ENCODE measurements at regions not wholly inside any gene's neighbourhood (a gene's known extent, or its start where the extent isn't known, plus 50 kb on each side); places are given as distances from the start of the nearest gene placed in this dataset.

DNA sequence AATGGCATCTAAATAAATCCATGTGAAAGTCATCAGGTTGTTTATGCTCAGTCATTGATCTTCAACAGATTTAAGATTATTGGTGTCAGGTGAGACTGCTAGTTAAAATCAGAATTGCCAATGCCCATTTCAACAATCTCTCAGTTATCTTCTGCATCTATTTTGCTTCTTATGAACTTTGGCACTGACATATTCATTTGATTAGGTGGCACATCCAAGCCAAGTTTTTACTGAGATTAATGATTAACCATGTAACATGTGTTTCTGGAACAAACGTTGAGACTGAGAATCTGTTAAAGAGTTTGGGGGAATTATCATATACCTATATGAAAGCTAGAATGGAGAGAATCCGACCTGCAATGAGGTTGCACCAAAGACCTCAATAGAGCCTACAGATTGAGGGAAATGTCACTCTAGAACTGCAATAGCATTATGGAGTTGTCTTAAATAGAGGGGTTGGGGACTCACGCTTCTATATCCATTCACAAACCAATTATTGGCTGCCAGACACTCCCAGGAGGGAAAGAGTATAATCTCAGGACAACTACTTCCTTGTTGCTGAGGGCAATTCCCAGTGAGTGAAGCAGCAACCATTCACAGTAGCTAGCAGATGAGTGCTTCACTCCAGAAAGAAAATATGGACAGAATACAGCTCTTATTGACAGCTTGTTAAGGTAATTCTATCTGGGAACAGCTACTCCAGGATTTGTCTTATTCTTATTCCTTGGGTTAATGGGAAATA, 891.3 kb downstream of the SQOR start:
- intact Hi-C loops (cut with micrococcal nuclease; ENCODE audit: unreplicated experiment) = no loop called here
- H3K36me3 ChIP-seq (ENCODE audit: control insufficient read depth in 2 of 2, insufficient read depth in 2 of 2, low read length in 1 of 2) = no peaks in the 10 kb centered on the region
- H3K27me3 ChIP-seq (replicated peaks in 1 of 2; ENCODE audit: control insufficient read depth in 2 of 2, insufficient read depth in 2 of 2, low read length in 1 of 2) = no peaks in the 10 kb centered on the region
- CTCF ChIA-PET = no interaction called here
- H3K79me2 ChIP-seq (ENCODE audit: control insufficient read depth, insufficient read depth, low read length) = no peaks in the 10 kb centered on the region
- no peaks in the 10 kb centered on the region for H3K4me1 ChIP-seq (ENCODE audit: control insufficient read depth, insufficient read depth, low read length)
- H3K9me3 ChIP-seq (replicated peaks; ENCODE audit: control insufficient read depth, insufficient read depth, low read length) = no peaks in the 10 kb centered on the region
- H4K20me1 ChIP-seq (ENCODE audit: control insufficient read depth, insufficient read depth) = no peaks in the 10 kb centered on the region
- H2AFZ ChIP-seq (ENCODE audit: control insufficient read depth, low read depth, low read length) = no peak overlapping the region
- POLR2A ChIA-PET = no interaction called here
- 14% methylated on average over 3 of the region's 3 CpGs for WGBS (ENCODE audit: insufficient coverage, insufficient replicate concordance, low lambda C conversion rate, missing lambda C conversion rate)
- TF ChIP-seq, protein P1, sequence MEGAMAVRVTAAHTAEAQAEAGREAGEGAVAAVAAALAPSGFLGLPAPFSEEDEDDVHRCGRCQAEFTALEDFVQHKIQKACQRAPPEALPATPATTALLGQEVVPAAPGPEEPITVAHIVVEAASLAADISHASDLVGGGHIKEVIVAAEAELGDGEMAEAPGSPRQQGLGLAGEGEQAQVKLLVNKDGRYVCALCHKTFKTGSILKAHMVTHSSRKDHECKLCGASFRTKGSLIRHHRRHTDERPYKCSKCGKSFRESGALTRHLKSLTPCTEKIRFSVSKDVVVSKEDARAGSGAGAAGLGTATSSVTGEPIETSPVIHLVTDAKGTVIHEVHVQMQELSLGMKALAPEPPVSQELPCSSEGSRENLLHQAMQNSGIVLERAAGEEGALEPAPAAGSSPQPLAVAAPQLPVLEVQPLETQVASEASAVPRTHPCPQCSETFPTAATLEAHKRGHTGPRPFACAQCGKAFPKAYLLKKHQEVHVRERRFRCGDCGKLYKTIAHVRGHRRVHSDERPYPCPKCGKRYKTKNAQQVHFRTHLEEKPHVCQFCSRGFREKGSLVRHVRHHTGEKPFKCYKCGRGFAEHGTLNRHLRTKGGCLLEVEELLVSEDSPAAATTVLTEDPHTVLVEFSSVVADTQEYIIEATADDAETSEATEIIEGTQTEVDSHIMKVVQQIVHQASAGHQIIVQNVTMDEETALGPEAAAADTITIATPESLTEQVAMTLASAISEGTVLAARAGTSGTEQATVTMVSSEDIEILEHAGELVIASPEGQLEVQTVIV (IDR thresholded peaks at IDR 0.05; ENCODE audit: borderline replicate concordance, partially characterized antibody) = no peak
- no peak overlapping the region for H3K4me2 ChIP-seq (ENCODE audit: control insufficient read depth, insufficient read depth)
- RAD21 ChIA-PET (ENCODE audit: unreplicated experiment) = no interaction called here
- DNase-seq (ENCODE audit: low read depth, low spot score) (no peak), ATAC-seq (no peak), FAIRE-seq (no peak)
- in situ Hi-C loops (cut with MboI) = no loop called here
- H3K4me3 ChIP-seq = no peak overlapping the region
- no TSS peak for BruUV-seq (replicated peaks)
- SMC1A ChIA-PET (ENCODE audit: uncharacterized antibody, unreplicated experiment) = no interaction called here
- no peak overlapping the region for H3K9ac ChIP-seq (ENCODE audit: control insufficient read depth, insufficient read depth, low read length)
- no peak overlapping the region for H3K27ac ChIP-seq (ENCODE audit: control insufficient read depth, insufficient read depth)

DNA sequence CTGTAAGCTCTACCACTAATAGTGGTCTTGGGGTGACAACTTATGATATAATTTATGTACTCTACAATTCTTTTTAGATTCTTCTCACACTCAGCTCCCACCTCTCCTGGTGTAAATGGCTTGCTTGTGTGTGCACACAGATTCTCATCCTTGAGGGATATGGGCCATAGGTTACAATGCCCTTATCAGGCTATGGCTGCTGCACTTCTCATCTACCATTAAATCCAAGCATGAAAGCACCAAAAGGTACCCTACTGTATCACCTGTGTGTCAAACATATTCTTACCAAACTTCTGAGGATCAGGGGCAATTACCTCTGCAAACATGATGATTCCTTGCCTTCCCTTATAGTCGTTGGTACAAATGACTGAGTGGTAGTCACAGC, 891.9 kb downstream of the SQOR start:
- H3K4me3 ChIP-seq = no peak overlapping the region
- DNase-seq (ENCODE audit: low read depth, low spot score) (no peak), FAIRE-seq (no peak), ATAC-seq (no peak)
- no peaks in the 10 kb centered on the region for H3K27me3 ChIP-seq (replicated peaks in 1 of 2; ENCODE audit: control insufficient read depth in 2 of 2, insufficient read depth in 2 of 2, low read length in 1 of 2)
- ChIA-PET POLR2A (no interaction called here), RAD21 (ENCODE audit: unreplicated experiment) (no interaction called here), SMC1A (ENCODE audit: uncharacterized antibody, unreplicated experiment) (no interaction called here), CTCF (no interaction called here)
- H3K9ac ChIP-seq (ENCODE audit: control insufficient read depth, insufficient read depth, low read length) = no peak overlapping the region
- no peak overlapping the region for H3K4me2 ChIP-seq (ENCODE audit: control insufficient read depth, insufficient read depth)
- H3K36me3 ChIP-seq (ENCODE audit: control insufficient read depth in 2 of 2, insufficient read depth in 2 of 2, low read length in 1 of 2) = no peaks in the 10 kb centered on the region
- H3K27ac ChIP-seq (ENCODE audit: control insufficient read depth, insufficient read depth) = no peak overlapping the region
- in situ Hi-C loops (cut with MboI) = no loop called here
- BruUV-seq (replicated peaks) = no TSS peak
- no peaks in the 10 kb centered on the region for H3K9me3 ChIP-seq (replicated peaks; ENCODE audit: control insufficient read depth, insufficient read depth, low read length)
- no peaks in the 10 kb centered on the region for H4K20me1 ChIP-seq (ENCODE audit: control insufficient read depth, insufficient read depth)
- no peak overlapping the region for H2AFZ ChIP-seq (ENCODE audit: control insufficient read depth, low read depth, low read length)
- 0% methylated on average over 1 of the region's 1 CpG for WGBS (ENCODE audit: insufficient coverage, insufficient replicate concordance, low lambda C conversion rate, missing lambda C conversion rate)
- no peaks in the 10 kb centered on the region for H3K4me1 ChIP-seq (ENCODE audit: control insufficient read depth, insufficient read depth, low read length)
- intact Hi-C loops (cut with micrococcal nuclease; ENCODE audit: unreplicated experiment) = no loop called here
- H3K79me2 ChIP-seq (ENCODE audit: control insufficient read depth, insufficient read depth, low read length) = no peaks in the 10 kb centered on the region
- TF ChIP-seq, protein P2, sequence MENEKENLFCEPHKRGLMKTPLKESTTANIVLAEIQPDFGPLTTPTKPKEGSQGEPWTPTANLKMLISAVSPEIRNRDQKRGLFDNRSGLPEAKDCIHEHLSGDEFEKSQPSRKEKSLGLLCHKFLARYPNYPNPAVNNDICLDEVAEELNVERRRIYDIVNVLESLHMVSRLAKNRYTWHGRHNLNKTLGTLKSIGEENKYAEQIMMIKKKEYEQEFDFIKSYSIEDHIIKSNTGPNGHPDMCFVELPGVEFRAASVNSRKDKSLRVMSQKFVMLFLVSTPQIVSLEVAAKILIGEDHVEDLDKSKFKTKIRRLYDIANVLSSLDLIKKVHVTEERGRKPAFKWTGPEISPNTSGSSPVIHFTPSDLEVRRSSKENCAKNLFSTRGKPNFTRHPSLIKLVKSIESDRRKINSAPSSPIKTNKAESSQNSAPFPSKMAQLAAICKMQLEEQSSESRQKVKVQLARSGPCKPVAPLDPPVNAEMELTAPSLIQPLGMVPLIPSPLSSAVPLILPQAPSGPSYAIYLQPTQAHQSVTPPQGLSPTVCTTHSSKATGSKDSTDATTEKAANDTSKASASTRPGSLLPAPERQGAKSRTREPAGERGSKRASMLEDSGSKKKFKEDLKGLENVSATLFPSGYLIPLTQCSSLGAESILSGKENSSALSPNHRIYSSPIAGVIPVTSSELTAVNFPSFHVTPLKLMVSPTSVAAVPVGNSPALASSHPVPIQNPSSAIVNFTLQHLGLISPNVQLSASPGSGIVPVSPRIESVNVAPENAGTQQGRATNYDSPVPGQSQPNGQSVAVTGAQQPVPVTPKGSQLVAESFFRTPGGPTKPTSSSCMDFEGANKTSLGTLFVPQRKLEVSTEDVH (IDR thresholded peaks at IDR 0.05; ENCODE audit: low read depth, partially characterized antibody) = no peak
- TF ChIP-seq, protein P3, sequence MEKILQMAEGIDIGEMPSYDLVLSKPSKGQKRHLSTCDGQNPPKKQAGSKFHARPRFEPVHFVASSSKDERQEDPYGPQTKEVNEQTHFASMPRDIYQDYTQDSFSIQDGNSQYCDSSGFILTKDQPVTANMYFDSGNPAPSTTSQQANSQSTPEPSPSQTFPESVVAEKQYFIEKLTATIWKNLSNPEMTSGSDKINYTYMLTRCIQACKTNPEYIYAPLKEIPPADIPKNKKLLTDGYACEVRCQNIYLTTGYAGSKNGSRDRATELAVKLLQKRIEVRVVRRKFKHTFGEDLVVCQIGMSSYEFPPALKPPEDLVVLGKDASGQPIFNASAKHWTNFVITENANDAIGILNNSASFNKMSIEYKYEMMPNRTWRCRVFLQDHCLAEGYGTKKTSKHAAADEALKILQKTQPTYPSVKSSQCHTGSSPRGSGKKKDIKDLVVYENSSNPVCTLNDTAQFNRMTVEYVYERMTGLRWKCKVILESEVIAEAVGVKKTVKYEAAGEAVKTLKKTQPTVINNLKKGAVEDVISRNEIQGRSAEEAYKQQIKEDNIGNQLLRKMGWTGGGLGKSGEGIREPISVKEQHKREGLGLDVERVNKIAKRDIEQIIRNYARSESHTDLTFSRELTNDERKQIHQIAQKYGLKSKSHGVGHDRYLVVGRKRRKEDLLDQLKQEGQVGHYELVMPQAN (conservative IDR thresholded peaks at IDR 0.05) = no peak
- TF ChIP-seq SIX5 (IDR thresholded peaks at IDR 0.05; ENCODE audit: low read depth, low read length, severe bottlenecking) = no peak
- no peak for TF ChIP-seq RAD51 (IDR thresholded peaks at IDR 0.05)
- TF ChIP-seq, protein P4, sequence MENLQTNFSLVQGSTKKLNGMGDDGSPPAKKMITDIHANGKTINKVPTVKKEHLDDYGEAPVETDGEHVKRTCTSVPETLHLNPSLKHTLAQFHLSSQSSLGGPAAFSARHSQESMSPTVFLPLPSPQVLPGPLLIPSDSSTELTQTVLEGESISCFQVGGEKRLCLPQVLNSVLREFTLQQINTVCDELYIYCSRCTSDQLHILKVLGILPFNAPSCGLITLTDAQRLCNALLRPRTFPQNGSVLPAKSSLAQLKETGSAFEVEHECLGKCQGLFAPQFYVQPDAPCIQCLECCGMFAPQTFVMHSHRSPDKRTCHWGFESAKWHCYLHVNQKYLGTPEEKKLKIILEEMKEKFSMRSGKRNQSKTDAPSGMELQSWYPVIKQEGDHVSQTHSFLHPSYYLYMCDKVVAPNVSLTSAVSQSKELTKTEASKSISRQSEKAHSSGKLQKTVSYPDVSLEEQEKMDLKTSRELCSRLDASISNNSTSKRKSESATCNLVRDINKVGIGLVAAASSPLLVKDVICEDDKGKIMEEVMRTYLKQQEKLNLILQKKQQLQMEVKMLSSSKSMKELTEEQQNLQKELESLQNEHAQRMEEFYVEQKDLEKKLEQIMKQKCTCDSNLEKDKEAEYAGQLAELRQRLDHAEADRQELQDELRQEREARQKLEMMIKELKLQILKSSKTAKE (IDR thresholded peaks at IDR 0.05; ENCODE audit: low read depth, poor library complexity, severe bottlenecking) = no peak

Data from GM12878 (cell line).